ENCODE measurements at regions not wholly inside any gene's neighbourhood (a gene's known extent, or its start where the extent isn't known, plus 50 kb on each side); places are given as distances from the start of the nearest gene placed in this dataset.
"Not testable (repeated sequence)": the region's sequence is repeated elsewhere in the genome, so short reads cannot be mapped to it uniquely, and the experiment has no call there.

GRCh38 chr3:157618075-157618760 is 115.0 kb upstream of the VEPH1 start:
- DNase-seq: peak; percentile 8

DNA sequence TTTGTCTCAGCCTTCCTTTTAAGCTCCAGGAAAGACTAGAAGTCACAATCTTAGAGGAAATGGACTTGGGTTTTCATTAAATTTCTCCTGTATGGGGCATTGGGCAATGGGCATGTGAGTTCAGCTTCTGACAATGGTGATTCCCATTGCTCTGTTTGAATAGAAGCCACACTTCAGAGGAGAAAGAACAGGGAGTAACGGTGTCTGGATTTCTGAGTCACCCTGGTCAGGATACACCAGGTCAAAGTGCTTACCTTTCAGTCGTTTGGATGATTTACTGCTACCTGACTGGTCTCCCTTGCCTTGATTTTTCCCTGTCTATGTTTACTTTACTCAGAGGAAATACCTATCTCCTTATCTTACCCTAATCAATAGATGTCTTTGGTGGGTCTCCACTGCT is 111.7 kb upstream of the VEPH1 start:
- no peak for DNase-seq

GRCh38 chr3:157611536-157612076 is 108.4 kb upstream of the VEPH1 start:
- no peak for DNase-seq

DNA sequence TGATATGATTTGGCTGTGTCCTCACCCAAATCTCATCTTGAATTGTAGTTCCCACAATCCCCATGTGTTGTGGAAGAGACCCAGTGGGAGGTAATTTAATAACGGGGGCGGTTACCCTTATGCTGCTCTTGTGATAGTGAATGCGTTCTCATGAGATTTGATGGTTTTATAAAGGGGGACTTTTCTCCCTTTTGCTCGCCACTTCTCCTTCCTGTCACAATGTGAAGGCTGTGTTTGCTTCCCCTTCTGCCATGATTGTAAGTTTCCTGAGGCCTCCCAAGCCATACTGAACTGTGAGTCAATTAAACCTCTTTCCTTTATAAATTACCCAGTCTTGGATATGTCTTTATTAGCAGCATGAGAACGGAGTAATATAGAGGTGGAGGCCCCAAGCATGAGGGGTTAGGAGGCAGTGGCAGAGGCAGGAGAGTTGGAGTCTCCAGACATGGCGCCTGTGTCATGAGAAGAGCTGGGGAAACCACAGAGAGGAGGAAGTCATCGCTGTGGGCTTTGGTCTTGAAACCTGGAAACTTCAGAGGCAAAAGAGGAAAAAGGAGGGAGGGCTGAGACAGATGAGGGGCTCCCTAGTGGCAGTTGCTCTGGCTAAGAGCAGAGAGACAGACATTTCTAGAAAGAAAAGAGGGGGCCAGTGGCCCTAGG is 107.8 kb upstream of the VEPH1 start:
- DNase-seq: no peak

DNA sequence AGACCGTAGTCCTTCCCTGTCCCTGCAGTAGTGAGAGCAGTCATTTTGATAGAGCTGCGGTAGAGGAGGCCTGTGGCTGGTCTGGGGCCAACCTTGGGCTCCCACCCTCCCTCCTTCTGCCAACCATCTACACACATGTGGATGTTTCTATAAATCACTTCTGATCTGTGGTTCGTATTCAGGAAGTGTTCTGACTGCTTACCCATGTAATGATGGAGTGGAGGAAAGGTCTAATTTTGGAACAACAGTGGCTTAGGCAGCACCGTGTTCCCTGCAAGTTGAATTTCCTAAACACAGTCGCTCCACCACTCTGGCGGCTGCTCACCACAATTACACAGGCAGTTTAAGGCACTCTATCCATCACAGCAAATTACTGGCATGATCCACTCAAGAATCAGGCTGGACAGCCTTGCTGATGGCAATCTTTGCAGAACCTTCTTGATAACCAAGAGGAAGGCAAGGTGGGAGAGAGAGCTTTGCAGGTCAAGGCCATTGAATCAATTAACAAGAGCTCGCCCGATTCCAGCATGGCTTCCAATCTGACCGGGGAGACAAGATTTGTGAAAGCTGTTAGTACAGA is 104.7 kb upstream of the VEPH1 start:
- DNase-seq: no peak

- no peak for DNase-seq
Observed at GRCh38 chr3:157606852-157607197, 103.6 kb upstream of the VEPH1 start.

DNA sequence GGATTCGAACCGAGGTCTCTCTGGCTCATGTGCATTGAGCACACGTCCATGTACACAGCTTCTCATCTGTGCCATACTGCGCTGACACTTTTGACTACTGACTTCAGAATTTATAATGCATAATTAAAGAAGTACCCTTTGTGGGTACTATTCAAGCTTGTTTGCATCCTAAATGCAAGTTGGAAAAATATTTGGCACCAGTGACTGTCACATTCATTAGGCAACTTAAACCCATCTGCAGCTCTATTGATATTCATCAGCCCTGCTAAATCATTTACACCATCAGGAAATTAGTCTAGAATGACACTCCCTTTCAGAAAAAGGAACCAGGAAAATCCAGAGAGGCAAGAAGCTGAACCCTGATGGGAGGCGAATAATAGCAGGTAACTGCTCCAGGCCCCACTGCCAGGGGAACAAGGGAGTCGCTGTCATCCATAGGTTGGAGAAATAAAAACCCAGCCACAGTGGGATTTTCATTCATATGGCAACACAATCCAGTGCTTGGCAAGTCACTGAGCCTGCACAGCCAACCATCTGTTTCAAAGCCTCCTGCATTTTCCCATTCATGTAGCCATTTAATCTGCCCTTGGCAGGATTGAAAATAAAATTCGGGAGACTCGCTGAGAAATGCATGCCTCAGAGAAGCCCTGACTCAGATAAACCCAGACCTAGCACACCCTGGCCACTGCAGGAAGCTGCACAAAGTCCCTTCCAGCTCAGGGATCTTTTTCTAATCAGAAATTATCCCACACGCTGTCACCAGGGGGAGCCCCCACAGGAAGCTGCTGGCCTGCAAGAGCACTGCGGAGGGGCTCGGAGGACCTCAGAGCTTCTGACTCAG is 103.0 kb upstream of the VEPH1 start:
- peak; percentile 61 for DNase-seq

GRCh38 chr3:157605356-157605755 is 102.1 kb upstream of the VEPH1 start:
- no peak for DNase-seq

- no peak for DNase-seq
Observed at GRCh38 chr3:157602424-157602823, 99.2 kb upstream of the VEPH1 start.

GRCh38 chr3:157595259-157595658 is 92.0 kb upstream of the VEPH1 start:
- no peak for DNase-seq

DNA sequence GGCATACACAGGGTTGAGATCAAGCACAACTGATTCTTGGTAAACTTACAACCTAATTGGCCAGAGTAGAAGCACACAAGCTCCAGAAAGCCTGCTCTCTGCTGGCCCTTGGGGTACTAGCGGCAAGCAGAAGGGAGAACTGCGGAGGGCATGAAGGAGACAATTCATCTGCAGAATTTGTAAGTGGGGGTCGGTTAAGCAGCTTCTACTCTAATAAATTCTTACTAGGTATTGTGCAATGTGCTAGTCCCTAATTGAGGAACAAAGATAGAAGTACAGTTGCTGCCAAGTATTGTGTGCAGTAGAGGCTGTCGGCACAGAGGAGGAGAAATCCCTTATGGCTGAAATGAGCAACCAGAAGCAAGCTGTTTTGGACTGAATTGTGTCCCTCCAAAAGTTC is 91.2 kb upstream of the VEPH1 start:
- no peak for DNase-seq

DNA sequence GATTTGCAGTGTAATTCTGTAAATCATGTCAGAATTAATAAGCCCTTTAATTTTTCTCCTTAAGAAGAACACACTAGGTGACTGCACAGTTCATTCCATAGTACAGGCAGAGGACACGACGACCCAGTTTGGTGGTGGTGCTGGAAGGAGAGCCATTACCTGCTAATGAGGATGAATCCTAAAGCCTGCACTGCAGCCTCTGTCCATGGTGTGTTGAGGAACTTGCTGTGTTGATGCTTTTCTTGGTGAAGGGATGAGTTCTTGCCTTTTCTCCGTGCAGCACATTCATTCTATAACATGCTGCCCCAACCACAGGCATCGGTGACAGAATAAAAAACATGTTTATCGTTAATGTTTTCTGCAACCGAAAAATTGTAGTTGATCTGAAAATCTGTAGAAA is 89.6 kb upstream of the VEPH1 start:
- no peak for DNase-seq

DNA sequence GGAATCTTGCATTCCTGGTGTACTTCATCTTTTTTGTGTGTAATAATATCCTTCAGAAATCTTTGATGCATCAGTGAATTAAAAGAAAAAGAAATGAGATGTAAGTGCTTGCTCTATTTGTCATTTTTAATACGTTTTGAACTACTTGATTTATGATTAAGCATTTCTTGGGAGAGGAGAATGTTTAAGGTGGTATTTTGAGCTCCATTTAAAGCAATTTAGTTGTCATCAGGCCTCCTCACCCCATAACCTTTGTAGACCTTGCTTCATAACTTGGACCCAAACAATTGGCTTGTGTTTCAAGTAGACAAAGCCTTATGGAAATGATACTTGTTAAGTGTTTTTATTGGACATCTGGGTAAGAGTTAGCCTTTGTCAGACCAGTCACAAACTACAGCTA is 87.1 kb upstream of the VEPH1 start:
- no peak for DNase-seq

GRCh38 chr3:157589211-157589610 is 86.0 kb upstream of the VEPH1 start:
- DNase-seq: no peak

- DNase-seq: no peak
Observed at GRCh38 chr3:157588386-157589060, 85.3 kb upstream of the VEPH1 start.

GRCh38 chr3:157586293-157586692 is 83.1 kb upstream of the VEPH1 start:
- no peak for DNase-seq

DNA sequence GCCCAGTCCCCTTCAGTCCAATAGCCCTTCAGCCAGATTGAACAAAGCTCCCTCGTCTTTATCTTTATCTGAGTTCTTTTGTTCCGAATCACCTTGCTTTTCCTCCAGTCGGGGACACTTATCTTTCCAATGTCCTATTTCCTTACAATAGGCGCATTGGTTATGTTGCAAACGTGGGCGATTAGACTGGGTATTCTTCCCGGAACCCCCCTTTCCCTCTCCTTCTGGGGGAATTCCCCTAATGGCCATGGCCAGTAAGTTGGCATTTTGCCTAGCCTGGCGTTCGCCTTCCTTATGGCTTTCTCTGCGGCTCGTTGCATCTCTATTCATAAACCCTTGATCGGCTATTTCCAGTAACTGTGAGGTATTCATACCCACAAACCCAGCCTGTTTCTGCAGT is 82.2 kb upstream of the VEPH1 start:
- DNase-seq: no peak

- no peak for DNase-seq
Observed at GRCh38 chr3:157582637-157582973, 79.4 kb upstream of the VEPH1 start.

GRCh38 chr3:157581956-157582636 is 78.9 kb upstream of the VEPH1 start:
- not testable (repeated sequence) for DNase-seq

GRCh38 chr3:157581371-157581770 is 78.2 kb upstream of the VEPH1 start:
- no peak for DNase-seq

DNA sequence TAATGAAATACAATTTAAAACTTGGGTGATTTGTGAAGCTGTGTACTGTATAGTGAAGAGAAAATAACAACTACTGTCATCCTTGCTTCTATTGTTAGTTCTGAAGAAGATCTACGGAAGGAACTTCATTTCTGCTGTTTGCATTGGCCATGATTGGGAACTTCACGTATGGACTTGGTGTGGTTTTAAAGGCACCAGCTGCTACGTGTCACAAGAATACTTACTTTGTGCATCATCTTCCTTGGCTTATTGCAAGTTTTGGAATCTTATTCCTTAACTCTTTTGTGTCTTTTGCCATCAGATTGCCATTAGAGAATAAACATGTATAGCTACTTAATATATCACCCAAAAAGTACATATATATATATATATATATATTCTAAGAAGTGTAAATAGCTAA is 75.0 kb upstream of the VEPH1 start:
- DNase-seq: no peak

GRCh38 chr3:157574531-157574930 is 71.3 kb upstream of the VEPH1 start:
- DNase-seq: no peak

Data from CD4-positive, alpha-beta T cell treated with Interleukin-17A for 4 hours (primary cell).